WTC11 (cell line): ENCODE measurements at regions not wholly inside any gene's neighbourhood (a gene's known extent, or its start where the extent isn't known, plus 50 kb on each side); places are given as distances from the start of the nearest gene placed in this dataset.

Source experiments
- ATAC-seq: fragments of 200-7000 bp; cut with Tn5 transposase; 2 replicates; pipeline ENCODE4 v1.10.0; 2021; ENCODE audit warnings: mild to moderate bottlenecking, moderate library complexity
- CTCF ChIA-PET: fragments of 300-600 bp; sonication (Branson Sonifier 250); formaldehyde crosslinking; loops from one replicate; lab custom pipeline; 2021; ENCODE audit warnings: antibody characterized with exemption; lab: Charles Lee
- POLR2A ChIA-PET: fragments of 350-600 bp; sonication (Branson Sonifier 250); formaldehyde crosslinking; loops from one replicate; lab custom pipeline; 2021; ENCODE audit warnings: antibody characterized with exemption; lab: Charles Lee
- DNase-seq: peaks from one replicate; pipeline ENCODE4 v3.0.0; 2021; ENCODE audit warnings: low spot score
- H3K27ac Mint-ChIP-seq: 2 replicates; pipeline ENCODE4 v1.8.0; 2021; ENCODE audit warnings: mixed read lengths
- H3K27me3 Mint-ChIP-seq: 2 replicates; pipeline ENCODE4 v1.8.0; 2021; ENCODE audit warnings: low read depth, mild to moderate bottlenecking, moderate library complexity, mixed read lengths
- H3K36me3 Mint-ChIP-seq: 2 replicates; pipeline ENCODE4 v1.8.0; 2021; ENCODE audit warnings: mixed read lengths
- H3K4me1 Mint-ChIP-seq: 2 replicates; pipeline ENCODE4 v1.8.0; 2022; ENCODE audit warnings: mixed read lengths
- H3K4me3 Mint-ChIP-seq: 2 replicates; pipeline ENCODE4 v1.8.0; 2021; ENCODE audit warnings: mild to moderate bottlenecking, moderate library complexity, mixed read lengths
- H3K9me3 Mint-ChIP-seq: 2 replicates; pipeline ENCODE4 v1.8.0; 2021; ENCODE audit warnings: mixed read lengths
- ARID4B ChIP-seq: sonication (generic); formaldehyde crosslinking; IDR thresholded peaks from 2 replicates; pipeline ENCODE4 v1.8.0; 2023; ENCODE audit warnings: missing genetic modification reagents, mild to moderate bottlenecking, borderline replicate concordance
- ATF3 ChIP-seq: sonication (generic); formaldehyde crosslinking; conservative IDR thresholded peaks from 2 replicates; pipeline ENCODE4 v1.8.1; 2022; ENCODE audit warnings: mild to moderate bottlenecking, missing genetic modification reagents
- CBFB ChIP-seq: sonication (generic); formaldehyde crosslinking; IDR thresholded peaks from 2 replicates; pipeline ENCODE4 v1.8.1; 2022; ENCODE audit warnings: mild to moderate bottlenecking, low read depth, missing genetic modification reagents
- ERG ChIP-seq: fragments of 250-450 bp; sonication (Bioruptor Pico); IDR thresholded peaks from 2 replicates; pipeline ENCODE4 v1.8.0; 2021; ENCODE audit warnings: mild to moderate bottlenecking
- FOXP1 ChIP-seq: sonication (generic); formaldehyde crosslinking; IDR thresholded peaks from 2 replicates; pipeline ENCODE4 v1.8.0; 2022; ENCODE audit warnings: missing genetic modification reagents, mild to moderate bottlenecking, moderate library complexity, borderline replicate concordance
- GTF2I ChIP-seq: fragments of 250-450 bp; sonication (Bioruptor Pico); conservative IDR thresholded peaks from 2 replicates; pipeline ENCODE4 v1.4.0; 2021; ENCODE audit warnings: mild to moderate bottlenecking
- HMGA2 ChIP-seq: fragments of 250-450 bp; sonication (Bioruptor Pico); IDR thresholded peaks from 2 replicates; pipeline ENCODE4 v1.4.0; 2021; ENCODE audit warnings: mild to moderate bottlenecking, moderate library complexity
- HMGXB4 ChIP-seq: sonication (generic); formaldehyde crosslinking; IDR thresholded peaks from 2 replicates; pipeline ENCODE4 v1.8.1; 2023; ENCODE audit warnings: mild to moderate bottlenecking, moderate library complexity, missing genetic modification reagents
- IRF2 ChIP-seq: sonication (generic); formaldehyde crosslinking; IDR thresholded peaks from 2 replicates; pipeline ENCODE4 v1.8.0; 2022; ENCODE audit warnings: low read depth, missing genetic modification reagents, borderline replicate concordance
- MXD4 ChIP-seq: fragments of 250-450 bp; sonication (Bioruptor Pico); IDR thresholded peaks from 2 replicates; pipeline ENCODE4 v1.8.0; 2021; ENCODE audit warnings: mild to moderate bottlenecking, moderate library complexity, borderline replicate concordance
- NFYB ChIP-seq: sonication (generic); formaldehyde crosslinking; conservative IDR thresholded peaks from 2 replicates; pipeline ENCODE4 v1.8.0; 2022; ENCODE audit warnings: low read depth, missing genetic modification reagents
- PRRX2 ChIP-seq: fragments of 250-450 bp; sonication (Bioruptor Pico); IDR thresholded peaks from 2 replicates; pipeline ENCODE4 v1.8.0; 2021; ENCODE audit warnings: mild to moderate bottlenecking
- SMAD4 ChIP-seq: sonication (generic); formaldehyde crosslinking; IDR thresholded peaks from 2 replicates; pipeline ENCODE4 v1.8.0; 2022; ENCODE audit warnings: mild to moderate bottlenecking, missing genetic modification reagents
- SOX15 ChIP-seq: fragments of 250-450 bp; sonication (Bioruptor Pico); IDR thresholded peaks from 2 replicates; pipeline ENCODE4 v1.9.0; 2021; ENCODE audit warnings: mild to moderate bottlenecking
- TEAD1 ChIP-seq: sonication (generic); formaldehyde crosslinking; IDR thresholded peaks from 2 replicates; pipeline ENCODE4 v1.8.0; 2022; ENCODE audit warnings: mild to moderate bottlenecking, missing genetic modification reagents
- TP53 ChIP-seq: sonication (generic); formaldehyde crosslinking; IDR thresholded peaks from 2 replicates; pipeline ENCODE4 v1.8.1; 2023; ENCODE audit warnings: mild to moderate bottlenecking, missing genetic modification reagents
- ZNF121 ChIP-seq: sonication (generic); formaldehyde crosslinking; IDR thresholded peaks from 2 replicates; pipeline ENCODE4 v1.8.0; 2023; ENCODE audit warnings: missing genetic modification reagents
- ZNF532 ChIP-seq: fragments of 250-450 bp; sonication (Bioruptor Pico); IDR thresholded peaks from 2 replicates; pipeline ENCODE4 v1.9.0; 2021; ENCODE audit warnings: mild to moderate bottlenecking, borderline replicate concordance
- ZSCAN18 ChIP-seq: fragments of 250-450 bp; sonication (Bioruptor Pico); IDR thresholded peaks from 2 replicates; pipeline ENCODE4 v2.1.2; 2022; ENCODE audit warnings: mild to moderate bottlenecking, moderate library complexity

GRCh38 chr3:174352227-174352626 is 506.9 kb upstream of the NAALADL2 start:
- ChIA-PET POLR2A (interaction anchor here (0.6 kb wide), 1 partner anchor 235 kb away, joined by 3 read pairs; no protein-coding TSS in a partner anchor), CTCF (no interaction called here)
- Mint-ChIP-seq H3K27me3 (no peaks in the 10 kb centered on the region; the same call in 1 of the 2 replicates), H3K27ac (no peak overlapping the region), H3K4me1 (peaks cover 5% of the 10 kb centered on the region), H3K9me3 (peaks cover 26% of the 10 kb centered on the region), H3K36me3 (peaks cover 11% of the 10 kb centered on the region), H3K4me3 (no peak overlapping the region)
- ATAC-seq = no peak
- TF ChIP-seq ZNF532 (no peak), IRF2 (no peak)
- DNase-seq = no peak

GRCh38 chr3:174355505-174355904 is 503.6 kb upstream of the NAALADL2 start:
- peaks cover 8% of the 10 kb centered on the region for H3K9me3 Mint-ChIP-seq
- DNase-seq (no peak), ATAC-seq (peak; percentile 93)
- POLR2A ChIA-PET = no interaction called here
- no peak overlapping the region for H3K27ac Mint-ChIP-seq
- H3K4me1 Mint-ChIP-seq = peaks cover 7% of the 10 kb centered on the region
- no peak for TF ChIP-seq GTF2I (CRISPR knock-in tag)
- no peak for TF ChIP-seq ATF3 (CRISPR knock-in tag)
- TF ChIP-seq ARID4B = no peak
- CTCF ChIA-PET = interaction anchor here (0.6 to 1.8 kb wide), 6 partner anchors 37 to 485 kb away, joined by 3 to 7 read pairs (median 4); no protein-coding TSS in a partner anchor
- no peak overlapping the region for H3K4me3 Mint-ChIP-seq
- peaks cover 6% of the 10 kb centered on the region; the same call in 1 of the 2 replicates for H3K36me3 Mint-ChIP-seq
- no peaks in the 10 kb centered on the region for H3K27me3 Mint-ChIP-seq

- CTCF ChIA-PET = interaction anchor here (1.1 to 1.8 kb wide), 3 partner anchors 84 to 484 kb away, joined by 4 to 7 read pairs (median 7); no protein-coding TSS in a partner anchor
- H3K27me3 Mint-ChIP-seq = no peaks in the 10 kb centered on the region
- H3K36me3 Mint-ChIP-seq = peaks cover 3% of the 10 kb centered on the region; the same call in 1 of the 2 replicates
- H3K4me1 Mint-ChIP-seq = peaks cover 7% of the 10 kb centered on the region
- no peak overlapping the region for H3K4me3 Mint-ChIP-seq
- POLR2A ChIA-PET = no interaction called here
- no peak for ATAC-seq
- H3K9me3 Mint-ChIP-seq = peaks cover 5% of the 10 kb centered on the region; the same call in 1 of the 2 replicates
- no peak overlapping the region for H3K27ac Mint-ChIP-seq
- DNase-seq = no peak
- TF ChIP-seq ZSCAN18 (CRISPR knock-in tag) (no peak), MXD4 (CRISPR knock-in tag) (no peak), HMGXB4 (CRISPR knock-in tag) (no peak), TEAD1 (CRISPR knock-in tag) (no peak), TP53 (CRISPR knock-in tag) (no peak), SMAD4 (CRISPR knock-in tag) (no peak), ZNF121 (CRISPR knock-in tag) (no peak), SOX15 (CRISPR knock-in tag) (no peak), FOXP1 (CRISPR knock-in tag) (no peak), HMGA2 (CRISPR knock-in tag) (no peak), CBFB (CRISPR knock-in tag) (no peak), NFYB (CRISPR knock-in tag) (no peak), ERG (CRISPR knock-in tag) (no peak), PRRX2 (no peak)
These were observed 502.5 kb upstream of the NAALADL2 start for GRCh38 chr3:174356596-174356995.
